ENCODE measurements at regions not wholly inside any gene's neighbourhood (a gene's known extent, or its start where the extent isn't known, plus 50 kb on each side); places are given as distances from the start of the nearest gene placed in this dataset.

GRCh38 chr2:184047536-184047935, 550.8 kb upstream of the ZNF804A start:
- H3K4me2 ChIP-seq (ENCODE audit: low read length): no peak overlapping the region
- no peaks in the 10 kb centered on the region for H3K9me3 ChIP-seq (ENCODE audit: control insufficient read depth in 1 of 2, insufficient read depth in 1 of 2, low read depth in 1 of 2, low read length in 2 of 2)
- no peaks in the 10 kb centered on the region for H3K4me1 ChIP-seq (ENCODE audit: control insufficient read depth in 1 of 2, insufficient read depth in 2 of 2, low read length in 2 of 2)
- H3K27ac ChIP-seq (ENCODE audit: low read depth, low read length): no peak overlapping the region
- H3K4me3 ChIP-seq (replicated peaks in 1 of 2; ENCODE audit: low read depth in 1 of 2, low read length in 2 of 2): no peak overlapping the region
- H3K79me2 ChIP-seq (ENCODE audit: insufficient read depth, low read length): no peaks in the 10 kb centered on the region
- POLR2A ChIA-PET: no interaction called here
- H3K9me2 ChIP-seq (ENCODE audit: insufficient read depth): no peaks in the 10 kb centered on the region
- no peaks in the 10 kb centered on the region for H3K36me3 ChIP-seq (ENCODE audit: control insufficient read depth in 1 of 2, insufficient read depth in 2 of 2, low read length in 2 of 2)
- H3K27me3 ChIP-seq (ENCODE audit: insufficient read depth, low read length): no peaks in the 10 kb centered on the region
- CTCF ChIA-PET: no interaction called here
- no peaks in the 10 kb centered on the region for H4K20me1 ChIP-seq (ENCODE audit: insufficient read depth)
- H2AFZ ChIP-seq (ENCODE audit: low read depth, low read length, poor library complexity, severe bottlenecking): no peak overlapping the region
- TF ChIP-seq TCF7L2 (IDR thresholded peaks at IDR 0.05; ENCODE audit: borderline replicate concordance, extremely low read depth, insufficient read depth, insufficient read length) (no peak), EZH2 (IDR thresholded peaks at IDR 0.05) (no peak), CBX3 (IDR thresholded peaks at IDR 0.05; ENCODE audit: low read depth) (no peak), ZNF274 (IDR thresholded peaks at IDR 0.05; ENCODE audit: low read depth, low read length) (no peak), CTCF (IDR thresholded peaks at IDR 0.05 in 2 of 3, conservative IDR thresholded peaks at IDR 0.05 in 1 of 3; ENCODE audit: borderline replicate concordance in 1 of 3, insufficient read depth in 1 of 3, low read depth in 2 of 3, low read length in 2 of 3) (no peak), ELF1 (IDR thresholded peaks at IDR 0.05; ENCODE audit: borderline replicate concordance, low read depth) (no peak), MAX (IDR thresholded peaks at IDR 0.05) (no peak), ZBTB33 (IDR thresholded peaks at IDR 0.05; ENCODE audit: extremely low read depth, insufficient replicate concordance, low read length) (no peak), CEBPB (IDR thresholded peaks at IDR 0.05; ENCODE audit: low read depth) (no peak), FOSL1 (IDR thresholded peaks at IDR 0.05; ENCODE audit: low read depth) (no peak), ATF3 (IDR thresholded peaks at IDR 0.05) (no peak), YY1 (IDR thresholded peaks at IDR 0.05; ENCODE audit: extremely low read depth, insufficient replicate concordance, low read depth, low read length) (no peak), ZFX (IDR thresholded peaks at IDR 0.05) (no peak), RAD21 (IDR thresholded peaks at IDR 0.05; ENCODE audit: low read depth) (no peak), REST (IDR thresholded peaks at IDR 0.05; ENCODE audit: low read depth) (no peak)
- no peak overlapping the region for H3K9ac ChIP-seq (ENCODE audit: low read length)
- RAD21 ChIA-PET (ENCODE audit: low non-redundant PET in 1 of 2, low total read pairs in 2 of 2, uncharacterized antibody in 2 of 2, unreplicated experiment in 2 of 2): no interaction called here
- DNase-seq (ENCODE audit: low read depth, low spot score) (no peak), ATAC-seq (no peak)
- intact Hi-C loops (cut with micrococcal nuclease): no loop called here
- no TSS peak for BruUV-seq (replicated peaks)
